GM19395 (cell line): ENCODE measurements at regions not wholly inside any gene's neighbourhood (a gene's known extent, or its start where the extent isn't known, plus 50 kb on each side); places are given as distances from the start of the nearest gene placed in this dataset.

Experiments
- ATAC-seq: cut with Tn5 transposase; IDR thresholded peaks from one replicate; pipeline ENCODE4 v1.9.1; 2021; ENCODE audit warnings: mild to moderate bottlenecking, moderate library complexity; ENCODE audit not compliant: unreplicated experiment

GRCh38 chr16:66219491-66219890 lies 147.0 kb upstream of the CDH5 start:
- ATAC-seq = no peak

DNA sequence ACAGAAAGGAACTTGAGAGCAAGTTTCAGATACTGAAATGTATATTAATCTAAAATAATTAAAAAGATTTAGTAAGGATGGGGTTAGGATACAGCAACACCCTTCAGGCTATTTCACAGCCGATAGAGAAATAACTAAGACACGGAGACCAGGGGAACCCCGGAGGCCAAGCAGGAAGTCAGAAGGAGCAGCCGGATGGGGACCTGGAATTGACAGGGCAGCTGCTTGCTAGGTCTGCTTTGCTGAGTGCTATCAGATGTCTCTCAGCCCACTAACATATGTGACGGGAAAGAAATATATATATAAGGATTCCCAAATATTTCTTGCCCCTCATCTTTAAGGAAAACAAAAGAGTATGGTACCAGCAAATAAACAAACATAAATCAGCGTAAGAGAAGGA lies 154.1 kb upstream of the CDH5 start:
- ATAC-seq = no peak

GRCh38 chr16:66211651-66212050 lies 154.8 kb upstream of the CDH5 start:
- ATAC-seq = no peak

- no peak for ATAC-seq
Measured at GRCh38 chr16:66207883-66208265, 158.6 kb upstream of the CDH5 start.

GRCh38 chr16:66207139-66207882 lies 159.2 kb upstream of the CDH5 start:
- ATAC-seq = no peak

- no peak for ATAC-seq
Measured at GRCh38 chr16:66206363-66206762, 160.1 kb upstream of the CDH5 start.

- no peak for ATAC-seq
Measured at GRCh38 chr16:66205287-66206231, 160.9 kb upstream of the CDH5 start.

- ATAC-seq = no peak
Measured at GRCh38 chr16:66204756-66205155, 161.7 kb upstream of the CDH5 start.

GRCh38 chr16:66203476-66203875 lies 163.0 kb upstream of the CDH5 start:
- ATAC-seq = no peak

DNA sequence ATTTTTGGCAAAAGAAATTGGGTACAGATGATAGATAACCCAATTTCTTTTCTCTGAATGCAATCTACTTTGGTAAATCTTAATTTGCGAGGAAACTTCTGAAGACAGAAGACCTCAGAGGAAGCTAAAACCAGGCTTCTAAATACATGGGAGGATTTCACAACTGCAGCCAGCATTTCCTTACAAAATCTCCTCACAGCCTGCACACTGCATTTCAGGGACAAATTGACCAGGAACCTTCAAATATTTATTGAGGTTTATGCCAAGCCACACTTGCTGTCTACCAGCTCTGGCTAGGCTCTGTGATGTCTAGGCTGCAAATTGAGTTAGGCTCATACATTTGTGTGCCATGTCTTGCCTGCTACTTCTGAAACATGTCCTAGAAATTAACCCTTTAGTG lies 167.3 kb upstream of the CDH5 start:
- ATAC-seq = no peak

DNA sequence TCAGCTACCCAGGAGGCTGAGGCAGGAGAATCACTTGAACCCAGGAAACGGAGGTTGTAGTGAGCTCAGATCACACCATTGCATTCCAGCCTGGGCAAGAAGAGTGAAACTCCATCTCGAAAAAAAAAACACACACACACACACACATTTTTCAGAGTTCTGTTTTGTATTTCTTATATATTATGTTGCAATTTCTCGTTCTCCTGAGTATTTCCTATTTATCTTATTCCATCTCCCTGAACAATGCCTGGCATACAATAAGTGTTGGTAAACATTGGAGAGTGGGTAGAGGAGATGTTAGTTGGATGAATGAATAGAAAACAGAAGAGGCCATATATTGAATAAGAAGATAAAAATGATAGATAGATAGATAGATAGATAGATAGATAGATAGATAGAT lies 167.8 kb upstream of the CDH5 start:
- ATAC-seq = no peak

DNA sequence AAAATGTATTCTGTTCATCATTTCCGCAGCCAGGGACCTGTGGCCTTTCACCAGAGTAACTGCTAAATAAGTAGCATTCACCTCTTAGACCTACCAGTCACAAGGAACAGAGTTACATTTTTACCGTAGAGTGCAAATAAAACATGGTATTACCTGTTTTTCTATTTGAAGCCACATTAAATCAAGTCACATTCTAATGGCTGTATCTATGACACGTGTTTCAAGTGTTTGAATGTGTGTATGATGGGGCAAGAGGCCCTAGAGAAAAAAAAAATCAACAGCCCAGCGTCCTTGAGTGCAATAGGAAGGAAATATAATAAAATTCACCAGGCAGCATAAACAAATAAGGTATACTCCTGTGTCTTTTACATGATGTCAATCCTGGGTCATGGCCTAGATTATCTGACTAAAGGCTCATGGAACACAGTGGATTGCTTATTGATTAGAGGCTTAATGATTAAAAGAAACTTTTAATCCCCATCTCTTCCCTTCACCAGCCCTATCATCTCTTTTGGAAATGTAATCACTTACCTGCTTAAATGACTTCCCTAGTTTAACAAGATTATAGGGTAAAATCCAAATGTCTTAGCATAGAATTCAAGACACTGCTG lies 168.7 kb upstream of the CDH5 start:
- no peak for ATAC-seq

DNA sequence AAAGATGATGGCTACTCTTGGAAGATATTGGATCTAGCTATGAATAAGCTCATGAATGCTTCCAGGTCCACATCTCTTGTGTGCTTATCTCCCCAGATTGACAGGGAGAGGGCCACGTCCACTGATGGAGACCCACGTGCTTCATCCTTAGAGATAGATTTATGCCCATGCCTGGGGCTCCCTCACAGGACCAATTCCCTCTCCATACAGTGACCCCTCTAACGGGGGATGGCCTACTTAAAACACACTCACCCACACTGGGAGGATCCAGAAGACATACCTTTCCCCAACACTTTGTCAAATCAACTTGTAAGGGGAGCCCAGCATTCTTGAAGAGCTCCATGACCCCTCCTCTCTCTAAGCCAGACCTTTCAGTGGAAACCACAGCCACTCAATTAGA lies 169.7 kb upstream of the CDH5 start:
- ATAC-seq = no peak

DNA sequence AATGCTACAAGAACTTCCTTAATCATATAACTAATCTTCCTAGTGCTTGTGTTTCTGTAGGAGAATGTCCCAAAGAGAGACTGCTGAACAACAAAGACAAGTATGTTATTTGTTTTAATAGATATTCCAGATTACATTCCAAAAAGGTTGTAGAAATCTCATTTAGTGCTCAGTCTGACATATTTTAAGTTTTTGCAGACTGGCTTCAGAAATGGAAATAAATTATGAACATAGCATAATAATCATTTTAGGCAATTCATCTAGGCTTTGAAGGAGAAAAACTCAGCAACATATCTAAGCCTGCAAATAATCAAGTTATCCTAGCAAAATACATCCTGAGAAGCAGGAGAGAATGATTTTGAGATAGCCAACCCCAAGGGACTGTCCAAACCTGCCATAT lies 171.6 kb upstream of the CDH5 start:
- no peak for ATAC-seq

DNA sequence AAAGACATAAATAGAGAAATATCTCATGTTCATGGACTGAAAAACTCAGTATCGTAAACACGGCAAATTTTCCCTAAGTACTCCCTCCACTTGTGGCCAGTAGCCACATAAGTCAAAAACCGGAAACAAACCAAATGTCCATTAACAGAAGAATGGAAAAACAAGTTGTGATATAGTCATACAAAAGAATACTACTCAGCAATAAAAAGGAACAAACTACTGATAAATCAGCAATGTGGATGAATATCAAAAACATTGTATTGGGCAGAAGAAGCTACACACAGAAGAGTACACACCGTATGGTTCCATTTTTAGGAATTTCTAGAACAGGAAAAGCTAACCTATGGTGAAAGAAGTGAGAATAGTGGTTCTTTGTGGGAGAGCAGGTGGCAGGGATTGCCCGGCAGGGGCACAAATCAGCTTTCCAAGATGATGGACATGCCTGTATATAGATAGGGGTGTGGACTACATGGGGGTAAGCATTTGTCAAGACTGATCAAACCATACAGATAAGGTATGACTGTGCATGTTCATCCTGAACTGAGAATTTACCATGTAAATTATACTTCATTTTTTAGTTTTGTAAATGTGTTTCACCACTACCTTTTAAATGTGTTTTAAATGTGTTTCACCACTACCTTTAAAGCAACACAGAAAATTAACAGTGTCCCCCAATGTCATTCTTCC lies 172.8 kb upstream of the CDH5 start:
- ATAC-seq = no peak

- ATAC-seq = no peak
Measured at GRCh38 chr16:66190411-66190810, 176.1 kb upstream of the CDH5 start.

- ATAC-seq = no peak
Measured at GRCh38 chr16:66189951-66190350, 176.5 kb upstream of the CDH5 start.

DNA sequence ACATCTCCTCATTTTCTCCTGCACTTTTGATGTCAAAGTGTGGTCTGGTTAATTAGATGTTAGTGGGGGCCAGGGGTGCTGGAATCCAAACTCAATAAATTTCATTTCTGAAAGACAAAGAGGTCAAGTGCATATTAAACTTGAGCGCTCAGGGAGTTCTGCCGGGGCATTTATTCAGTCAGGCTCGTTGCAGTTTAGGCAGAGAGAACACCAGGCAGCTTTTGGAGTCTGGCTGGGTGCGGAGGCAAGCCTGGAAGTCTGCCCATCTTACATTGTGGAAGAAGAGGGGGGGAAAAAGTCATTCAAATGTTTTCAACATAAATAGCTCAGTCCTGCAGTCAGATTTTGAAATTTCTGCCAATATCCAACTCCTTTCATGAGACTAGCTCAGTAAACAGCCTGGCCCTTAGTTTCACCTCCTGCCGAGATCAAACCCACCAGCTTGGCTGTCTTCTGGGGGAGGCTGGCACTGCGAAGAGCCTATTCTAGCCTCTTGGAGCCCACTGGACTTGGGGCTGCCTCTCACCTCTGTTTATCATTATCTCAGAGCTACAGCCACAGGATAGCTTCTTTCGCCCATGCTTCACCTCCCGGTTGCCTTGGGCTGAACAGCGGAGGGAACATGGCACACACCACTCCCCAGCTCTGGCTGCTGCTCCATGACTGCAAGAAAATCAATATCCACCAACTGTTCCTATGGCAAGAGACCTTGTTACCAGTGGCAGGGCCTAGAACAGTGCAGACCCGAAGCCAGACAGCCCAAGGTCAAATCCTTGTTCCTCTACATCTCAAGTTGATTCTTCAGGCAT lies 177.4 kb upstream of the CDH5 start:
- ATAC-seq = no peak

DNA sequence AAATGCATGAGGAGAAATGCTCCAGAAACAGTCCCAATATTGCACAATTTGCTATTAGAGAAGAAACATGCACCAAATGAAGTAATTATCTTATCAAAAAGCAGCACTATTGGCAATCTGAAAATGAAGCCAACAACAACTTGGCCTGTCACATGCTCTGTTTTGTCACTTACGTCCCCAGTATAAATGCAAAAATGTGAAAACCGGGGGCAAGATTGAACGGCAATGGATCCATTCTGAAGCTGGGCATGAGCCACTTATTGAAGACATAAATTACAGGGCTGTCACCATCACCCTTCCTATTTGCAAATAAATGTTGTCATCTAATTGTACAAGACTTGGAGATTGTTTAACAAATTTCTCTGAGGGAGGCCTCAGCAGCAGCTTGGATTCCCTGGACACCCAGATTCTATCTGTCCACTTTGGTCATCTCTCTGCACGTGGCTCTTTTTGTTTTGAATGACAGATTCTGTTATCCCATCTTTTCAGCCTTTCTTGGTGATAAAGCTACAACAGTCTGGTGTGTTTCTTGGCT lies 180.2 kb upstream of the CDH5 start:
- no peak for ATAC-seq

DNA sequence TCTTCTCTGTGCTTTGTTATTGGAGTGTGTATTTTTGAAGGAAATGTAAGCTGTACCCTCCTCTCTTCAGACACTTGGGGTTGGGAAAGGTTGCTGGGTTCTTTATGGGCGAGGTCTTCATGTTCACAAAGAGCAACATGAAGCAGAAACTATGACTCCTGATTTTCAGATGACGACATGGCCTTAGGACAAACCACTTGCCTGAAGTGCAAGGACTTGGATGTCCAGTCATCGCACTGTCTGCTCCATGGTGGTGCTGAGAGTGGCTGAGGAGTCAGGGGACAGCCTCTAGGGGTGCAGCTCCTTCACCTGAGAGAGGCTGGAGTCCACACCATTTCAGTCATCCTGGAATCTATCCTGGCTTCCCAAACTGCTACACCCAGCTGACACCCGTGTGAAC lies 183.9 kb upstream of the CDH5 start:
- ATAC-seq = no peak
